SK-N-SH treated with all-trans-retinoic acid at 6 μM for 48 hours (cell line): ENCODE measurements at regions not wholly inside any gene's neighbourhood (a gene's known extent, or its start where the extent isn't known, plus 50 kb on each side); places are given as distances from the start of the nearest gene placed in this dataset.

Source experiments
- ARNTL ChIP-seq: fragments of 450-650 bp; formaldehyde crosslinking; IDR thresholded peaks from 2 replicates; pipeline ENCODE4 v1.5.0; 2020; ENCODE audit warnings: low read depth, mild to moderate bottlenecking, moderate library complexity, borderline replicate concordance
- BACH2 ChIP-seq: fragments of 250-450 bp; sonication (Bioruptor Pico); IDR thresholded peaks from 2 replicates; pipeline ENCODE4 v1.9.0; 2021; ENCODE audit warnings: mild to moderate bottlenecking, borderline replicate concordance
- CSDC2 ChIP-seq: fragments of 250-450 bp; sonication (Bioruptor Pico); IDR thresholded peaks from 2 replicates; pipeline ENCODE4 v1.5.0; 2020; ENCODE audit warnings: mild to moderate bottlenecking, moderate library complexity
- GLIS3 ChIP-seq: fragments of 250-450 bp; sonication (Bioruptor Pico); IDR thresholded peaks from 2 replicates; pipeline ENCODE4 v1.5.0; 2020; ENCODE audit warnings: mild to moderate bottlenecking, moderate library complexity
- PPARA ChIP-seq: fragments of 250-450 bp; sonication (Bioruptor Pico); IDR thresholded peaks from 2 replicates; pipeline ENCODE4 v1.5.0; 2020; ENCODE audit warnings: mild to moderate bottlenecking, borderline replicate concordance
- RARB ChIP-seq: fragments of 250-450 bp; sonication (Bioruptor Pico); IDR thresholded peaks from 2 replicates; pipeline ENCODE4 v1.8.0; 2021; ENCODE audit warnings: mild to moderate bottlenecking, moderate library complexity
- ZFP3 ChIP-seq: fragments of 250-450 bp; sonication (Bioruptor Pico); IDR thresholded peaks from 2 replicates; pipeline ENCODE4 v1.5.0; 2020; ENCODE audit warnings: mild to moderate bottlenecking, moderate library complexity
- ZFP30 ChIP-seq: fragments of 450-650 bp; formaldehyde crosslinking; IDR thresholded peaks from 2 replicates; pipeline ENCODE4 v1.5.0; 2022; ENCODE audit warnings: mild to moderate bottlenecking, moderate library complexity
- ZNF565 ChIP-seq: fragments of 450-650 bp; formaldehyde crosslinking; conservative IDR thresholded peaks from 2 replicates; pipeline ENCODE4 v1.5.0; 2020; ENCODE audit warnings: low read depth, mild to moderate bottlenecking, moderate library complexity
- ZNF8 ChIP-seq: fragments of 450-650 bp; formaldehyde crosslinking; IDR thresholded peaks from 2 replicates; pipeline ENCODE4 v1.5.0; 2020; ENCODE audit warnings: mild to moderate bottlenecking, moderate library complexity
- TF ChIP-seq, protein P1 (sequence below): fragments of 250-450 bp; sonication (Bioruptor Pico); IDR thresholded peaks from 2 replicates; pipeline ENCODE4 v1.5.1; 2020; ENCODE audit warnings: low read depth, mild to moderate bottlenecking, moderate library complexity
- TF ChIP-seq, protein P2 (sequence below): fragments of 250-450 bp; sonication (Bioruptor Pico); IDR thresholded peaks from 2 replicates; pipeline ENCODE4 v1.8.0; 2020; ENCODE audit warnings: mild to moderate bottlenecking, moderate library complexity, borderline replicate concordance

DNA sequence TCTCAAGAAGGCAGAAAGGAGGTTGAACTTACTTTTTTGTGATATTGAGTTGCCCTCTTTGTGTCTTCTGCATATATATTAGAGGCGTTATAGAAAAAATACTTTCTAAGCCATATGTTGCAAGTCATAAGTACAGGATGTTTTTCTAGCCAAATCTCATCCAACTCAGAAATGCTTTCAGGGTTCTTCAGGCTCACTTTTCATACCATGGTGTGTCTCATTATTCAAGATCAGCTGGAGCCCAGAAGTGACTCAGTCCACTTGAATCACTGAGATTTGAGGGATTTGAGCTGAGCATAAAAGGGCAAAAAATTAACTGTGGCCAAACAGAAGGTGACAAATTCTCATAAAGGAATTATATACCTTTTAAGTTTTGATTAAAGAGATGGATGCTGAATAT is 157.3 kb downstream of the WNT5A start:
- TF ChIP-seq RARB (no peak), ARNTL (CRISPR knock-in tag) (no peak), ZNF8 (CRISPR knock-in tag) (no peak), ZFP3 (CRISPR knock-in tag) (no peak), GLIS3 (no peak), BACH2 (CRISPR knock-in tag) (no peak), ZFP30 (no peak), CSDC2 (CRISPR knock-in tag) (no peak), PPARA (CRISPR knock-in tag) (no peak), ZNF565 (CRISPR knock-in tag) (no peak)
- TF ChIP-seq, protein P1, sequence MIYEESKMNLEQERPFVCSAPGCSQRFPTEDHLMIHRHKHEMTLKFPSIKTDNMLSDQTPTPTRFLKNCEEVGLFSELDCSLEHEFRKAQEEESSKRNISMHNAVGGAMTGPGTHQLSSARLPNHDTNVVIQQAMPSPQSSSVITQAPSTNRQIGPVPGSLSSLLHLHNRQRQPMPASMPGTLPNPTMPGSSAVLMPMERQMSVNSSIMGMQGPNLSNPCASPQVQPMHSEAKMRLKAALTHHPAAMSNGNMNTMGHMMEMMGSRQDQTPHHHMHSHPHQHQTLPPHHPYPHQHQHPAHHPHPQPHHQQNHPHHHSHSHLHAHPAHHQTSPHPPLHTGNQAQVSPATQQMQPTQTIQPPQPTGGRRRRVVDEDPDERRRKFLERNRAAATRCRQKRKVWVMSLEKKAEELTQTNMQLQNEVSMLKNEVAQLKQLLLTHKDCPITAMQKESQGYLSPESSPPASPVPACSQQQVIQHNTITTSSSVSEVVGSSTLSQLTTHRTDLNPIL (CRISPR knock-in tag) = no peak
- TF ChIP-seq, protein P2, sequence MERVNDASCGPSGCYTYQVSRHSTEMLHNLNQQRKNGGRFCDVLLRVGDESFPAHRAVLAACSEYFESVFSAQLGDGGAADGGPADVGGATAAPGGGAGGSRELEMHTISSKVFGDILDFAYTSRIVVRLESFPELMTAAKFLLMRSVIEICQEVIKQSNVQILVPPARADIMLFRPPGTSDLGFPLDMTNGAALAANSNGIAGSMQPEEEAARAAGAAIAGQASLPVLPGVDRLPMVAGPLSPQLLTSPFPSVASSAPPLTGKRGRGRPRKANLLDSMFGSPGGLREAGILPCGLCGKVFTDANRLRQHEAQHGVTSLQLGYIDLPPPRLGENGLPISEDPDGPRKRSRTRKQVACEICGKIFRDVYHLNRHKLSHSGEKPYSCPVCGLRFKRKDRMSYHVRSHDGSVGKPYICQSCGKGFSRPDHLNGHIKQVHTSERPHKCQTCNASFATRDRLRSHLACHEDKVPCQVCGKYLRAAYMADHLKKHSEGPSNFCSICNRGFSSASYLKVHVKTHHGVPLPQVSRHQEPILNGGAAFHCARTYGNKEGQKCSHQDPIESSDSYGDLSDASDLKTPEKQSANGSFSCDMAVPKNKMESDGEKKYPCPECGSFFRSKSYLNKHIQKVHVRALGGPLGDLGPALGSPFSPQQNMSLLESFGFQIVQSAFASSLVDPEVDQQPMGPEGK (CRISPR knock-in tag) = no peak
